ENCODE measurements at regions not wholly inside any gene's neighbourhood (a gene's known extent, or its start where the extent isn't known, plus 50 kb on each side); places are given as distances from the start of the nearest gene placed in this dataset.

GRCh38 chr14:87252103-87252502, 740.9 kb downstream of the GALC start:
- DNase-seq (ENCODE audit: low spot score) (no peak), FAIRE-seq (no peak), ATAC-seq (no peak)
- no peaks in the 10 kb centered on the region for H3K36me3 ChIP-seq (replicated peaks in 1 of 2; ENCODE audit: control insufficient read depth in 1 of 2, insufficient read depth in 2 of 2, low read length in 2 of 2)
- no peak overlapping the region for H3K27ac ChIP-seq (ENCODE audit: extremely low read length, insufficient read depth, low read length)
- H3K79me2 ChIP-seq (ENCODE audit: insufficient read depth, low read length) = no peaks in the 10 kb centered on the region
- POLR2A ChIA-PET = no interaction called here
- in situ Hi-C loops (cut with HindIII; ENCODE audit: extremely low pct_ligation_motif_present, low pct_unique_long_range_greater_than_20kb) = no loop called here
- 34% methylated on average over 5 of the region's 5 CpGs for WGBS (ENCODE audit: low lambda C conversion rate)
- no peaks in the 10 kb centered on the region for H4K20me1 ChIP-seq (ENCODE audit: insufficient read depth, low read length)
- BruUV-seq (replicated peaks) = no TSS peak
- intact Hi-C loops (cut with micrococcal nuclease; ENCODE audit: unreplicated experiment) = no loop called here
- no peak overlapping the region for H3K4me3 ChIP-seq (replicated peaks in 1 of 3; ENCODE audit: insufficient read depth in 1 of 3, low read depth in 2 of 3, low read length in 3 of 3)
- CTCF ChIA-PET (ENCODE audit: low intra/inter-chr PET ratio, low total read pairs) = no interaction called here
- no peaks in the 10 kb centered on the region; a peak in 1 of 5 replicates for H3K27me3 ChIP-seq (ENCODE audit: control insufficient read depth in 1 of 2, insufficient read depth in 2 of 2, low read length in 2 of 2)
- no peaks in the 10 kb centered on the region for H3K4me1 ChIP-seq (ENCODE audit: insufficient read depth, low read length)
- no peak for TF ChIP-seq HMG20B (CRISPR knock-in tag; conservative IDR thresholded peaks at IDR 0.05)
- TF ChIP-seq HMG20A (CRISPR knock-in tag; IDR thresholded peaks at IDR 0.05; ENCODE audit: borderline replicate concordance) = no peak
- no peak for TF ChIP-seq POGZ (CRISPR knock-in tag; IDR thresholded peaks at IDR 0.05)
- TF ChIP-seq KIAA2018 (CRISPR knock-in tag; IDR thresholded peaks at IDR 0.05; ENCODE audit: borderline replicate concordance) = no peak
- TF ChIP-seq ZNF576 (CRISPR knock-in tag; IDR thresholded peaks at IDR 0.05) = no peak
- no peak for TF ChIP-seq UBTF (CRISPR knock-in tag; IDR thresholded peaks at IDR 0.05)
- TF ChIP-seq ZNF510 (CRISPR knock-in tag; IDR thresholded peaks at IDR 0.05; ENCODE audit: low read depth) = no peak
- TF ChIP-seq PATZ1 (CRISPR knock-in tag; IDR thresholded peaks at IDR 0.05) = no peak
- no peak for TF ChIP-seq AHR (CRISPR knock-in tag; IDR thresholded peaks at IDR 0.05)
- no peak for TF ChIP-seq TP53 (CRISPR knock-in tag; conservative IDR thresholded peaks at IDR 0.05)
- TF ChIP-seq ZSCAN20 (CRISPR knock-in tag; IDR thresholded peaks at IDR 0.05; ENCODE audit: borderline replicate concordance) = no peak
- TF ChIP-seq PAWR (CRISPR knock-in tag; IDR thresholded peaks at IDR 0.05; ENCODE audit: borderline replicate concordance) = no peak
- H3K9ac ChIP-seq (ENCODE audit: insufficient read depth, low read depth, low read length) = no peak overlapping the region
- H3K4me2 ChIP-seq (ENCODE audit: low read depth, low read length) = no peak overlapping the region
- peaks cover 65% of the 10 kb centered on the region; the same call in 1 of the 2 replicates for H3K9me3 ChIP-seq (ENCODE audit: low read length)
- H2AFZ ChIP-seq (ENCODE audit: low read length) = no peak overlapping the region
